H1 (cell line): ENCODE measurements at regions not wholly inside any gene's neighbourhood (a gene's known extent, or its start where the extent isn't known, plus 50 kb on each side); places are given as distances from the start of the nearest gene placed in this dataset.

Source experiments
- BCL11A ChIP-seq, 2 experiments: IDR thresholded peaks; one replicate each; pipeline ENCODE4 v1.6.1; 2011; ENCODE audit warnings: low read depth in 2 of 2, low read length in 2 of 2, mild to moderate bottlenecking in 2 of 2
- CTBP2 ChIP-seq: IDR thresholded peaks from 2 replicates; pipeline ENCODE4 v1.7.0; 2011; ENCODE audit warnings: borderline replicate concordance, mild to moderate bottlenecking, moderate library complexity, mixed read lengths, low read length; ENCODE audit not compliant: insufficient read depth, insufficient read length
- JUND ChIP-seq: IDR thresholded peaks from 2 replicates; pipeline ENCODE4 v1.6.1; 2011; ENCODE audit warnings: mild to moderate bottlenecking, improper control_type of control experiment, low read length
- POLR2A ChIP-seq, 2 experiments: IDR thresholded peaks; 1 replicate in 1 of 2; 2 replicates in 1 of 2; pipeline ENCODE4 v1.6.1; 2011; ENCODE audit warnings: low read depth in 2 of 2, low read length in 2 of 2, mild to moderate bottlenecking in 2 of 2; ENCODE audit errors: control extremely low read depth in 1 of 2
- POLR2AphosphoS5 ChIP-seq: IDR thresholded peaks from 2 replicates; pipeline ENCODE4 v1.6.1; 2011; ENCODE audit warnings: low read depth, low read length
- POU5F1 ChIP-seq: IDR thresholded peaks from 2 replicates; pipeline ENCODE4 v1.6.1; 2011; ENCODE audit warnings: low read depth, mild to moderate bottlenecking, low read length, moderate library complexity
- USF2 ChIP-seq: IDR thresholded peaks from 2 replicates; pipeline ENCODE4 v1.6.1; 2011; ENCODE audit warnings: low read length, improper control_type of control experiment
- ZNF274 ChIP-seq: IDR thresholded peaks from 2 replicates; pipeline ENCODE4 v1.7.0; 2012; ENCODE audit warnings: low read length, borderline replicate concordance; ENCODE audit errors: extremely low read depth
- TF ChIP-seq, protein P1 (sequence below): fragments of 300-600 bp; sonication (generic); IDR thresholded peaks from 2 replicates; pipeline ENCODE4 v1.7.1; 2012; ENCODE audit warnings: low read length, moderate library complexity, mild to moderate bottlenecking, inconsistent platforms; ENCODE audit not compliant: insufficient replicate concordance
- TF ChIP-seq, protein P2 (sequence below): IDR thresholded peaks from 2 replicates; pipeline ENCODE4 v1.6.1; 2012; ENCODE audit warnings: inconsistent platforms

- TF ChIP-seq, protein P1, sequence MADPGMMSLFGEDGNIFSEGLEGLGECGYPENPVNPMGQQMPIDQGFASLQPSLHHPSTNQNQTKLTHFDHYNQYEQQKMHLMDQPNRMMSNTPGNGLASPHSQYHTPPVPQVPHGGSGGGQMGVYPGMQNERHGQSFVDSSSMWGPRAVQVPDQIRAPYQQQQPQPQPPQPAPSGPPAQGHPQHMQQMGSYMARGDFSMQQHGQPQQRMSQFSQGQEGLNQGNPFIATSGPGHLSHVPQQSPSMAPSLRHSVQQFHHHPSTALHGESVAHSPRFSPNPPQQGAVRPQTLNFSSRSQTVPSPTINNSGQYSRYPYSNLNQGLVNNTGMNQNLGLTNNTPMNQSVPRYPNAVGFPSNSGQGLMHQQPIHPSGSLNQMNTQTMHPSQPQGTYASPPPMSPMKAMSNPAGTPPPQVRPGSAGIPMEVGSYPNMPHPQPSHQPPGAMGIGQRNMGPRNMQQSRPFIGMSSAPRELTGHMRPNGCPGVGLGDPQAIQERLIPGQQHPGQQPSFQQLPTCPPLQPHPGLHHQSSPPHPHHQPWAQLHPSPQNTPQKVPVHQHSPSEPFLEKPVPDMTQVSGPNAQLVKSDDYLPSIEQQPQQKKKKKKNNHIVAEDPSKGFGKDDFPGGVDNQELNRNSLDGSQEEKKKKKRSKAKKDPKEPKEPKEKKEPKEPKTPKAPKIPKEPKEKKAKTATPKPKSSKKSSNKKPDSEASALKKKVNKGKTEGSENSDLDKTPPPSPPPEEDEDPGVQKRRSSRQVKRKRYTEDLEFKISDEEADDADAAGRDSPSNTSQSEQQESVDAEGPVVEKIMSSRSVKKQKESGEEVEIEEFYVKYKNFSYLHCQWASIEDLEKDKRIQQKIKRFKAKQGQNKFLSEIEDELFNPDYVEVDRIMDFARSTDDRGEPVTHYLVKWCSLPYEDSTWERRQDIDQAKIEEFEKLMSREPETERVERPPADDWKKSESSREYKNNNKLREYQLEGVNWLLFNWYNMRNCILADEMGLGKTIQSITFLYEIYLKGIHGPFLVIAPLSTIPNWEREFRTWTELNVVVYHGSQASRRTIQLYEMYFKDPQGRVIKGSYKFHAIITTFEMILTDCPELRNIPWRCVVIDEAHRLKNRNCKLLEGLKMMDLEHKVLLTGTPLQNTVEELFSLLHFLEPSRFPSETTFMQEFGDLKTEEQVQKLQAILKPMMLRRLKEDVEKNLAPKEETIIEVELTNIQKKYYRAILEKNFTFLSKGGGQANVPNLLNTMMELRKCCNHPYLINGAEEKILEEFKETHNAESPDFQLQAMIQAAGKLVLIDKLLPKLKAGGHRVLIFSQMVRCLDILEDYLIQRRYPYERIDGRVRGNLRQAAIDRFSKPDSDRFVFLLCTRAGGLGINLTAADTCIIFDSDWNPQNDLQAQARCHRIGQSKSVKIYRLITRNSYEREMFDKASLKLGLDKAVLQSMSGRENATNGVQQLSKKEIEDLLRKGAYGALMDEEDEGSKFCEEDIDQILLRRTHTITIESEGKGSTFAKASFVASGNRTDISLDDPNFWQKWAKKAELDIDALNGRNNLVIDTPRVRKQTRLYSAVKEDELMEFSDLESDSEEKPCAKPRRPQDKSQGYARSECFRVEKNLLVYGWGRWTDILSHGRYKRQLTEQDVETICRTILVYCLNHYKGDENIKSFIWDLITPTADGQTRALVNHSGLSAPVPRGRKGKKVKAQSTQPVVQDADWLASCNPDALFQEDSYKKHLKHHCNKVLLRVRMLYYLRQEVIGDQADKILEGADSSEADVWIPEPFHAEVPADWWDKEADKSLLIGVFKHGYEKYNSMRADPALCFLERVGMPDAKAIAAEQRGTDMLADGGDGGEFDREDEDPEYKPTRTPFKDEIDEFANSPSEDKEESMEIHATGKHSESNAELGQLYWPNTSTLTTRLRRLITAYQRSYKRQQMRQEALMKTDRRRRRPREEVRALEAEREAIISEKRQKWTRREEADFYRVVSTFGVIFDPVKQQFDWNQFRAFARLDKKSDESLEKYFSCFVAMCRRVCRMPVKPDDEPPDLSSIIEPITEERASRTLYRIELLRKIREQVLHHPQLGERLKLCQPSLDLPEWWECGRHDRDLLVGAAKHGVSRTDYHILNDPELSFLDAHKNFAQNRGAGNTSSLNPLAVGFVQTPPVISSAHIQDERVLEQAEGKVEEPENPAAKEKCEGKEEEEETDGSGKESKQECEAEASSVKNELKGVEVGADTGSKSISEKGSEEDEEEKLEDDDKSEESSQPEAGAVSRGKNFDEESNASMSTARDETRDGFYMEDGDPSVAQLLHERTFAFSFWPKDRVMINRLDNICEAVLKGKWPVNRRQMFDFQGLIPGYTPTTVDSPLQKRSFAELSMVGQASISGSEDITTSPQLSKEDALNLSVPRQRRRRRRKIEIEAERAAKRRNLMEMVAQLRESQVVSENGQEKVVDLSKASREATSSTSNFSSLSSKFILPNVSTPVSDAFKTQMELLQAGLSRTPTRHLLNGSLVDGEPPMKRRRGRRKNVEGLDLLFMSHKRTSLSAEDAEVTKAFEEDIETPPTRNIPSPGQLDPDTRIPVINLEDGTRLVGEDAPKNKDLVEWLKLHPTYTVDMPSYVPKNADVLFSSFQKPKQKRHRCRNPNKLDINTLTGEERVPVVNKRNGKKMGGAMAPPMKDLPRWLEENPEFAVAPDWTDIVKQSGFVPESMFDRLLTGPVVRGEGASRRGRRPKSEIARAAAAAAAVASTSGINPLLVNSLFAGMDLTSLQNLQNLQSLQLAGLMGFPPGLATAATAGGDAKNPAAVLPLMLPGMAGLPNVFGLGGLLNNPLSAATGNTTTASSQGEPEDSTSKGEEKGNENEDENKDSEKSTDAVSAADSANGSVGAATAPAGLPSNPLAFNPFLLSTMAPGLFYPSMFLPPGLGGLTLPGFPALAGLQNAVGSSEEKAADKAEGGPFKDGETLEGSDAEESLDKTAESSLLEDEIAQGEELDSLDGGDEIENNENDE = no peak
- TF ChIP-seq USF2 = no peak
- TF ChIP-seq ZNF274 = no peak
- no peak for TF ChIP-seq POLR2A (IDR thresholded peaks at IDR 0.05; ENCODE audit: control extremely low read depth in 1 of 2, low read depth in 2 of 2, low read length in 2 of 2)
- TF ChIP-seq JUND = no peak
- TF ChIP-seq POLR2AphosphoS5 = no peak
- TF ChIP-seq, protein P2, sequence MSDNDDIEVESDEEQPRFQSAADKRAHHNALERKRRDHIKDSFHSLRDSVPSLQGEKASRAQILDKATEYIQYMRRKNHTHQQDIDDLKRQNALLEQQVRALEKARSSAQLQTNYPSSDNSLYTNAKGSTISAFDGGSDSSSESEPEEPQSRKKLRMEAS = no peak
- no peak for TF ChIP-seq BCL11A (IDR thresholded peaks at IDR 0.05; ENCODE audit: low read depth in 2 of 2, low read length in 2 of 2)
- TF ChIP-seq POU5F1 = no peak
- TF ChIP-seq CTBP2 = no peak
Measured at GRCh38 chr10:91103384-91104192, 116.9 kb upstream of the PCGF5 start (continued).
